SW480 (cell line): ENCODE measurements at regions not wholly inside any gene's neighbourhood (a gene's known extent, or its start where the extent isn't known, plus 50 kb on each side); places are given as distances from the start of the nearest gene placed in this dataset.

Source experiments
- DNase-seq: peaks from one replicate; pipeline ENCODE4 v3.0.0-alpha.2; 2016; ENCODE audit warnings: low spot score

DNA sequence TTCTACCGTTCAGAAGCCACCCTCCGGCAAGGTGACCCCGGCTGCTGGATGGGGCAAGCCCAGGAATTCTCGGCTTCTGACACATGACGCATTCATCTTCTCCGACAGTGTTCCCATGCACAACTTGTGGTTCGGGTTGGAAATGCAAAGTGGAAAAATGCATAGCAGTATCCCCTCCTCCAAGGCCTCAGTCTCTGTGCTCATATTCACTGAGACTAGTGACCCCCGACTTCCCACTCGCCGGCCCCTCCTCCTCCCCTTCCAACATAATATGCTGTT is 70.0 kb upstream of the NTM start:
- no peak for DNase-seq

GRCh38 chr11:131301306-131301705 is 69.1 kb upstream of the NTM start:
- DNase-seq, result no peak

DNA sequence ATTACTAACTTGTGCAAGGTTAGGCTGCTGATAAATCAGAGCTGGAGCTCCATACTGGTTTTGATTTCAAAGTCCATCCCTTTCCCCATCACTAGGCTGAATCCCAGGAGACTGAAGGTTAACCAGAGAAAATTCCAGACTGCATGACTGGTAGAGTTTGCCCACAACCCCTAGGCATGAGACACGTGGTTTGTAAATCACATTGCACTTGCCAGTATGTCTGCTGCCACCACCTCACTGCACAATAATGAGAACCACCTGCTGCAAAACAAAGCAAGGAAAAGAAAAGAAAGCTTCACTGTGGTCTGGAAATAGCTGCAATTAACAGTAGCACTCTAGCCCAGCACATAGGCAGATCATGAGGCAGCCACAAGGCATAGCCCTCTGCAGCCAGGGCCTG is 67.6 kb upstream of the NTM start:
- no peak for DNase-seq

GRCh38 chr11:131303611-131304119 is 66.8 kb upstream of the NTM start:
- DNase-seq, result no peak

DNA sequence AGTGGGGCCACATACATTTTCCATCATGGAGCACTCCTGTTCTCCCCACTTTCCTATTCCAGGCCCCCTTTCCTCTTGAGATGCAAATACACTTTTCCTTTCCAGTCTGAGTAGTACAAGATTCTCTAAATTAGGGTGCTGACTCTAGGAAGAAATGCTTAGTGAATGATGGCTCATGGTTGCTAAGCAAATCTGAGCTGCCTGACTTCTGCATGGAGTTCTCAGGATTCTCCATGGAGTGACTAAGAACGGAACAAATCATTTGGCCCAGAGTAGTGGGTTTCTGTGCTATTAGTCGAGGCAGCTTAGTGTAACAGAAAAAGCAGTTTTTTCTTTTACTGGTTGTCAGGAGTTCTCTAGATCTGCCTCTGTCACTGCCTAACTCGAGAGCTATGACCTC is 65.4 kb upstream of the NTM start:
- DNase-seq, result no peak

DNA sequence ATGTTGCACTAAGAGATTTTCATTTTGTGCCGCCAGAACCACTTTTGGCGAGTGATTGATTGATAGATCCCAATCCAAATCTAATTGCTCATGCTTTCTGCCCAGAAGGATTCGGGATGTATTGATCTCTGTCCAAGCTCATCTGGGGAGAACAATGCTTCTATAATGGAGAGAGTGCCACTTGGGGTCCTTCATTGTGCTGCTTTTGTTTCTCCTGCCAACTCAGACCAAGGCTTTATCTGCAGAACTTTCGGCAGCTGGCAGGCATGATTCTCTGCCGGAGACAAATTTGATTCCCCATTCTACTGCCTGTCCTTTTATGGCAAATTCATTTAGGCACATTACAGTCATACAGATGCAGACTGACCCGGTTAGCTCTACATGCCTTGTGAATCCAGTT is 62.9 kb upstream of the NTM start:
- DNase-seq, result no peak

- no peak for DNase-seq
These were observed 60.6 kb upstream of the NTM start for GRCh38 chr11:131309776-131310175.

- DNase-seq, result no peak
These were observed 58.5 kb upstream of the NTM start for GRCh38 chr11:131311776-131312514.
